Bronchial epithelial cell (primary cell): ENCODE measurements at regions not wholly inside any gene's neighbourhood (a gene's known extent, or its start where the extent isn't known, plus 50 kb on each side); places are given as distances from the start of the nearest gene placed in this dataset.
"Not testable (repeated sequence)": the region's sequence is repeated elsewhere in the genome, so short reads cannot be mapped to it uniquely, and the experiment has no call there.

Source experiments
- DNase-seq: peaks from one replicate; pipeline ENCODE4 v3.0.0-alpha.2; 2010; ENCODE audit warnings: low read depth
- FAIRE-seq: peaks from 2 replicates; lab custom pipeline; 2011; peaks lifted over from hg19 to GRCh38; lab: Jason Lieb, UNC
- H3K27me3 ChIP-seq: 2 replicates; pipeline ENCODE4 v1.5.1; 2011; ENCODE audit warnings: low read length; ENCODE audit not compliant: control insufficient read depth, insufficient read depth
- H3K36me3 ChIP-seq: 2 replicates; pipeline ENCODE4 v1.5.1; 2011; ENCODE audit warnings: low read length; ENCODE audit not compliant: control insufficient read depth, insufficient read depth
- H3K4me3 ChIP-seq: 2 replicates; pipeline ENCODE4 v1.5.1; 2011; ENCODE audit warnings: mild to moderate bottlenecking, low read depth, low read length, control low read depth

DNA sequence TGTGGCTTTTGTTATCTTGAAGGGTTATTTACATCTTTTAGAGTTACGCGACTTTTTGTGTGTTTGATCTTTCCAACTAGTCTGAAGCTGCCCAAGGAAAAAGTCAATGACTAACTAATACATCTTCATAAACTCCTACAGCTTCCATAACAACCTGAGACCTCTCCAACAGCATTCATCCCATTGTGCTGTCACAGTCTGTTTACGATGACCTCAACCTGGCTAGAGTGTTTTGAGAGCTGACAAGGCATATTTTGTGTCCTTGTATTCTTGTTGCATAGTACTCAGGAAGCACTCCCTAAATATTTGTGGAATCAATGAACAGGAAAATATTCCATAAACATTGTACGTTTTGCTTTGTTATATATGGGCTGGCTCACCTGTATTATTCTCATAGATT is 140.2 kb upstream of the NBPF9 start:
- not testable (repeated sequence) for H3K36me3 ChIP-seq, H3K27me3 ChIP-seq, H3K4me3 ChIP-seq, FAIRE-seq, DNase-seq

DNA sequence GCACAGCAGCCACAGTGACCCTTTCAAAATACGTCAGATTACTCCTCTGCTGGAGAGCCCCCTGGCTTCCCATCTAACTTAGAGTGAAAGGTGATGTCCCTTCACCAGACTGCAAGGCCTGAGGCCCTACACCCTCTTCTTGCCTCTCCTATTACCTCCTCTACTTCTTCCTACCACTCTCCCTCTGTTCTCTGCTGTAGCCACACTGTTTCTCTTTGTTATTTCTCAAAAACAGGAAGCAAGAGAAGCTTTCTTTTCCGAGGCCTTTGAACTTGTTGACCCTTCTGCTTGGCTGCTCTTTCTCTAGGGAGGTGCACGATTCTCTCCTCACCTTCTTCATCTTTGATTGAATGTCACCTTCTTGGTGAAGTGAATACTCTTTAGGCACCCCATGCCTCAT is 141.3 kb upstream of the NBPF9 start:
- not testable (repeated sequence) for H3K27me3 ChIP-seq, DNase-seq, FAIRE-seq, H3K4me3 ChIP-seq, H3K36me3 ChIP-seq

DNA sequence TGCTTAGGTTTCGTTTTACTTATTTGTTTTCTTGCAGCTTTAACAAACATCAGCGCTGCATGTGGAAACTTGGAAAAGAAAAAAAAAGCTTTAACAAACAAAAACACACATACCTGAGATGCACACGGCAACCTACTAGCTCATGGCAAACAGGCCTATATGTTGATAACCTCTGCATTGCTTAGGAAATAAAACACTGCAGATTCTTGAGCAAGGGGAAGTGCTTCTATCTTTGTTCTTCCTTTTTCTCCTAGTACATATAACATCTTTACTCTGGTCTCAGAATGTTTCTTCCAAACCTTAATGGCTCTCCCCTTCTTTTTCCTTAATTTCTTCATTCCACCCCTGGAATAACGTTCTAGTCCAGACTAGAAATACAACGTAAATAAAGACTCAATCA is 142.9 kb upstream of the NBPF9 start:
- DNase-seq, H3K36me3 ChIP-seq, H3K4me3 ChIP-seq, H3K27me3 ChIP-seq, FAIRE-seq: not testable (repeated sequence)

DNA sequence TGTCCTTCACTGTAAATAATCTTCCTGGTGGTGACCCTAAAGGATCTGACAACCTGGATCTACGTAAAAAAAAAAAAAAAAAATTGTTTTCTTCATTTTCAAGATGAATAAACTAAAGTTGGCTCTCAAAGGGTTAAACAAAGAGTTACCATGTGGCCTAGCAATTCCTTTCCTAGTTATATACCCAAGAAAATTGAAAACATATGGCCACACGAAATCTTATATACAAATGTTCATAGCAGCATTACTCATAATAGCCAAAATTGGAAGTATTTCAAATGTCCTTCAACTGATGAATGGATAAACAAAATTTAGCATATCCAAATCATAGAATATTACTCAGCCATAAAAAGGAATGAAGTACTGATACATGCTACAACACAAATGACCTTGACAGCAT is 145.3 kb upstream of the NBPF9 start:
- H3K27me3 ChIP-seq, DNase-seq, FAIRE-seq, H3K4me3 ChIP-seq, H3K36me3 ChIP-seq: not testable (repeated sequence)

DNA sequence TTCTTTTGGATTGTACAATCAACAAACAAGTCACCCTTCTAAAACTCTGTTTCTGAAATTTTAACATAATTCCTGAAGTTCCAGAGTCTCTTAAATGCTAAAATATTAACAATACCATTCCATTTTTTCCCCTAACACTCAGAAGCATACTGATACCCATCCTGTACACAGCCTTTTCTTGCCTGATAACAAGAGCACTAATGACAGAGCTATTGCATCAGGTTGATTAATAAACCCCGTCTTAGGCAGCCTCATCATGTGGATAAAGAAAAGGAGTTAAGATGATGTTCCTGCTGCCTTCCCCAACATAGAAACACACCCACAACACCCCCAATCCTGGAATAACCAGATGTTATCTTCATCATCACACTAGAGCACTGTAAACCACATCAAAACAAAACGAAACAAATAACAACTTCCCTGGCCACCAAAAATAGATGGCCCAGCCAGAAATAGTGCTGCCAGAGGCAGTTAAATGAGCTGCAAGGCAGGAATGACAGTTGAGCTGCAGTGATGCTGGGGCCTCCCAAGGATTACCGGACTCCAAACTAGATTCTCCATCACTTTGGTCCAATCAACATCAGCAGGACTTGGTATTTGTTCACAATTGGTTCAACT is 146.6 kb upstream of the NBPF9 start:
- not testable (repeated sequence) for FAIRE-seq, H3K27me3 ChIP-seq, H3K36me3 ChIP-seq, DNase-seq, H3K4me3 ChIP-seq

DNA sequence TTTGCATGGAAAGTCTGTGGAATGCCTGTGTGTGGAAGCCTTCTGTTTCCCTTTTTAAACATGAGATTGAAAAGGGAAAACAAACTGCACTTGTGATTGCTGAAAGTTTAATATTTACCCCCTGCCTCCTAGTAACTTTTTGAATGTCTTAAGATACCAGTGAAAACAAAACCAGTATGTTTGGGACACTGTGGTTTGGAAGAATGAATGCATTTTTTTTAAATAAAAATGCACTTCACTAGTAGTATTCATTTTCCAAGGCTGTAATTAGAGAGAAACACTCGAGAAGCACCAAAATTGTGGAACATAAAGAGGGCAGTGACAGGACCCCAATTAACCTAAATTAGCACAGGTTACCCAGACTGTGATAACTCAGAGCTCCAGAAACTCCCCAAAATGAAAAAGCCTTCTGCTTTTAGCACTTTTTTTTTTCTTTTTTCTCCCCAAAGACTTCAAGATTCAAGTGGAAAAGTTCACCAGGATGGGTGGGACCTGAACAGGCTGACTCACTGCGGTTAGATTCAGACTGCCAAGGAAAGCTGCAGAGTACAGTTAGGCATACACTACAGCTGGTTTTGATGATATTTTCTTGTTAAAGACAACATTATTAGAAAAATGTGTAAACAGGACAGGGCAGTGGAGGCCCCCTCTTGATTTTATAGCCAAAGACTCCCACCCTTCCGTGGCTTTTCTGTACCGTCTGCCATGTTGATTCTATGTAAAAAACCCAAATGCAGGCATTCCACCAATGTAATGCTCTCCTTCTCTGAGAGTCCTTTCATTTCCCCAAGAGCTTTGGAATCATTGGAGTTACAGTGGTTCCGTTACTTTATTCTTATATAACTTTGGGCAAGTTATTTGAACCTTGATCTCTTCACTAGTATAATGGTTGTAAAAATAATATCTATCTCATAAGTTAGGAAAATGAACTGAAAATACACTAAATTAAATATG is 151.8 kb upstream of the NBPF9 start:
- H3K27me3 ChIP-seq, DNase-seq, H3K4me3 ChIP-seq, H3K36me3 ChIP-seq, FAIRE-seq: not testable (repeated sequence)

DNA sequence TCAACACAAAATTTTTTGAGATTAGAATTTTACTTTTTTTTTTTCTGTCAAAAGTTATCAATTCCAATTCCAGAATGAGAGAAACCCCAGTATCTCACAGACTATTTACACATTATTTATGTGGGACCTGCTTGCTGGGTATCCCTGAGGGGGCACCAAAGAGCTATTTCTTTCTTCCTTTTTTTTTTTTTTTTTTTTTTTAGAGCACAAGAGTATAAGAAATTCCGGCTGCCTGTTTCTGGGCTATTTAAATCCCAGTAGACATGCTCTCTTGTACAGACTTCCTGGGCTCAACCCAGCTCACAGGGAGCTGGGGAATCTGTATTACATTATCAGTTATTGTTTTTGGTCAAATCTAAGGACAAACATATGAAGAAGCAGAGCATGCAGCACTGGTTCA is 156.9 kb upstream of the NBPF9 start:
- not testable (repeated sequence) for FAIRE-seq, H3K4me3 ChIP-seq, H3K36me3 ChIP-seq, DNase-seq, H3K27me3 ChIP-seq

DNA sequence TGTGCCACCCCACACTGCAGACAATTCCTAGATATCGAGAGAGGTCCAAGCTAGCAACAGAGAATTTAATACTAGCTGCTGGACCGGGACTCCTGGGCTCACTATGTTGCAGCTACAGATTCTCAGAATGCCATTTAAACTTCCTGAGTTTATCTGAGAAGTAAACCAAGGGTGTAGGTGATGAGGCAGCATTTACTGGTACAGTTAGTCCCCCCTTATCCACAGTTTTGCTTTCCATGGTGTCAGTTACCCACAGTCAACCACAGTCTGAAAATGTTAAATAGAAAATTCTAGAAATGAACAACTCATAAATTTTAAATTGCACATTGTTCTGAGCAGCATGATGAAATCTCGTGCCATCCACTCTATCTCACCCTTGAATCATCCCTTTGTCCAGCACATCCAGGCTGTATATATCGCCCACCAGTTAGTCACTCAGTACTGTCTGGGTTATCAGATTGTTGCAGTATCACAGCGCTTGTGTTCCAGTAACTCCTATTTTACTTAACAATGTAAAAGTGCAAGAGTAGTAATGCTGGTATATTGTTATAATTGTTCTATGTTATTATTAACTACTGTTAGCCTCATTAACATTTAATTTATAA is 157.5 kb upstream of the NBPF9 start:
- DNase-seq, H3K27me3 ChIP-seq, FAIRE-seq, H3K4me3 ChIP-seq, H3K36me3 ChIP-seq: not testable (repeated sequence)

DNA sequence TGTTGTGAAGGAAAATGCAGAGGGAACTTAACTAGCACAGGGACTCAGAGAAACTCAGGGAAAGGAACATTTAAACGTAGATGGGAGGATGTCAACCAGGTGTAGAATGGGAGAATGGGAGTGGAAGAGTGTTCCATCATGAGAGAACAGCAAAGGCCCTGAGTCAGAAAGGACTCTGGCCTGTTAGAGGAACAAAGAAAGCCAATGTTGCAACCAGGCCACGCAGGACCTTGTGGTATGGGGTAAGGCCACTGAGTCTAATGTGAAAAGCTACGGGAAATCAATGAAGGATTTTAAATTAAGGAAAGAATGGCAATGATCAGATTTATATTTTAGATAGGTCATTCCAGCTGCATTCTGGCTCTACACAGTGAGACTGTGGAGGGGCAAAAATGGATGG is 163.9 kb upstream of the NBPF9 start:
- not testable (repeated sequence) for FAIRE-seq, DNase-seq, H3K4me3 ChIP-seq, H3K27me3 ChIP-seq, H3K36me3 ChIP-seq

DNA sequence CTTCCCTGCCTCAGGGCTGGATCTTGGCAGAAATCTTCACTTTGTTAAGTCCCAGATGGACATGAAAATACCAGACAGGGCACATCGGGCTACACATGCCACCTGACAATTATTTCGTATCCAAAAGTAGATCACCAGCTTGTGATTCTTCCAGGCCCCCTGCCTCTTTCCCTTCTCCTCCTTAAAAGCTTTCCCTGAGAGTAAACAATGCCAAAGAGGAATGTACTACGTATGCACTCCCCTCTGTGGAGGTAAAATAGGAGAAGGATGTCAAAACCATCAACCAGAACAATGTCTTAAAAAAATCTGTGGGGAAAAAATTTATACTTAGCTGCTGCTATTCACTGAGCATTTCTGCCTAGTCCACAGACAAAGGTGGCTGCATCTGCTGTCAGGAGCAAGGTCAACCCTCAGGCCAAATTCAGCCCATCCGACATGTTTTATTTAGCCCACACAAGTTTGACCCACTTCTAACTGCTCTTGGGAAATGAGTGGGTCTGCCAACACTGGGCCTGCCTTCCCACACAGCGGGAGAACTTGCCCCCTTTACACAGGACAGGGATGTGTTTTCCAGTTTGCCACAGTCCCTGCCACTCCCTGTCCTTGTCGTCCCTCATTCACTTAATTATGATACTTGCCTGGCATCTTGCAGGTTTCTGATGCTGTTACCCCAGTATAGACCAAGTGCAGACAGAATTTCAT is 165.8 kb upstream of the NBPF9 start:
- FAIRE-seq, H3K27me3 ChIP-seq, H3K36me3 ChIP-seq, DNase-seq, H3K4me3 ChIP-seq: not testable (repeated sequence)

DNA sequence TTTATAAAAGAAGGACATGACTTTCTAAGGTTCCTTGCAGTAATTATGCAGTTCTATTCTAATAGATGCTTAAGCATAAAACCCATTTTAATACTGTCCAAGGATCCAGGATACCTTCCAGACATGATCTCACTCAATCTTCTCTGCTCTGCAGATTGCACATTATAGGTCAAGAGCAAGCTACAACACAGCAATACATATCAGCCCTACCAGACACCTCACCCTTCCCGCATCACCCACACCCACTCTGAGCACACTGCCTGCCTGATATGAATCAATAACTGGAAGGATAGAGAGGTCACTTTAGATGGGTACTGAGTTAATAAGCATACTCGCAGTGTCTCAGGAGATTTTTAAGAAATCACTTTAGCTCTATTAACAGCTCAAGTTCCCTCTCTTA is 166.5 kb upstream of the NBPF9 start:
- DNase-seq, H3K27me3 ChIP-seq, FAIRE-seq, H3K4me3 ChIP-seq, H3K36me3 ChIP-seq: not testable (repeated sequence)

DNA sequence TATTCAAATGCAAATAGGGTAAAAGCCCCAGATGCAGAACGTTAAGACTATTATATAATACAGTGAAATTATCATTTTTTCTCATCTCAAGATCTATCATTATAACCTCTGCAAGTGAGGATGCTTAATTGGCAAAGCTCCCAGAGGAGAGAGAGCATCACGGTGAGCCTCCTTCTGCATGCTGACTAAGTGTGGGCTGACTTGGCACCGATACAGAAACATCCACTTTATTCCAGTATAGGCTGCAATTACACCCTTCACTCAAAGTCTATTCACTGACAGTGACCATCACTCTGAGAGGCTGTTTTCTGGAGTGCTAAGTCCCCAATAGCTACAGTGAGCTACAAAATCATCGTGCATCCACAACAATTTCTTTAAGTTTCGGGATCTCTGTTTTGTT is 171.1 kb upstream of the NBPF9 start:
- FAIRE-seq, H3K4me3 ChIP-seq, H3K36me3 ChIP-seq, H3K27me3 ChIP-seq, DNase-seq: not testable (repeated sequence)

DNA sequence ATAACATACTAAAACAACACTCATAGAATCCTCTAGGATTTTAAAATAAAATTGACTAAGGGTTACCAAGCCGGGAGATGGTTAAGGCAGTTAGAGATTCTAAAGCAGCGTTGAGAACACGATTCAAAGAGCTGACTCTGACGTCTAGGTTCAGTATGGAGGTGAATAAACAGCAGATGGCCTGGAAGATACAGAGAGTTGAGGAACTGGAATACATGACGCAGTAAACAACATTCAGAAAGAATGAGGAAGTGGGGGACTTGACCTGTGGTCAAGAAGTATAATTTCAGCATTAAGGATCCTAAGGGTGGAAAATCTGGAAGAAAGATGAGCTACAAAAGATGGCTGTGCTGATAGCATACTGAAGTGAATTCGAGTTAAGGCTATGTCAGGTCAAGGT is 172.5 kb upstream of the NBPF9 start:
- H3K4me3 ChIP-seq, H3K36me3 ChIP-seq, FAIRE-seq, H3K27me3 ChIP-seq, DNase-seq: not testable (repeated sequence)

DNA sequence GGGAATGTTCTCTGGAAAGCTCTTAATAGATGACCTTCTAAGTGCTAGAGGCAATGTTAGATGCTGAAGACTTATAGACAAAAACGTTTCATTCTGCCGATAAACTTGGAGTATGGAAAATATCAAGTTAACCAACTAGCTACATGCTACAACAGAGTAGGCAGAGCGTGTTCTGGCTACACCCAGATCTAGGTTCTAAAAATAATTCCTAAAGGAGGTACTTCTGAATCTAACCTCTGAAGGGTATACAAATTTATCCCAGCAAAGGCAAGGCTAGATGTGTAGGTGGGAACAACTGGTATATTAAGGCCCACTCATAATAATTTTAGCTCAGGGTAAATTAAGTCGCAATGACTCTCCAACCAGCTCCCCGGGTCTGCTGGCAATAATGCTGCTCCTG is 173.1 kb upstream of the NBPF9 start:
- not testable (repeated sequence) for H3K4me3 ChIP-seq, H3K27me3 ChIP-seq, DNase-seq, H3K36me3 ChIP-seq, FAIRE-seq
